ENCODE measurements at regions not wholly inside any gene's neighbourhood (a gene's known extent, or its start where the extent isn't known, plus 50 kb on each side); places are given as distances from the start of the nearest gene placed in this dataset.

- no peak for TF ChIP-seq CTCF (IDR thresholded peaks at IDR 0.05)
- TF ChIP-seq POLR2A (IDR thresholded peaks at IDR 0.05): no peak
Observed at GRCh38 chr14:104268725-104269436, 130.5 kb downstream of the KIF26A start.
